IMR-90 (cell line): ENCODE measurements at regions not wholly inside any gene's neighbourhood (a gene's known extent, or its start where the extent isn't known, plus 50 kb on each side); places are given as distances from the start of the nearest gene placed in this dataset.

Experiments
- CEBPB ChIP-seq: IDR thresholded peaks from 2 replicates; pipeline ENCODE4 v1.6.1; 2012; ENCODE audit warnings: low read depth, low read length, improper control_type of control experiment
- POLR2A ChIP-seq: IDR thresholded peaks from 2 replicates; pipeline ENCODE4 v1.6.1; 2012; ENCODE audit warnings: mild to moderate bottlenecking, low read depth, low read length

GRCh38 chr3:95289295-95289694 is 1226.4 kb downstream of the NSUN3 start:
- TF ChIP-seq CEBPB (no peak), POLR2A (no peak)
